ENCODE measurements at regions not wholly inside any gene's neighbourhood (a gene's known extent, or its start where the extent isn't known, plus 50 kb on each side); places are given as distances from the start of the nearest gene placed in this dataset.
"Not testable (repeated sequence)": the region's sequence is repeated elsewhere in the genome, so short reads cannot be mapped to it uniquely, and the experiment has no call there.

DNA sequence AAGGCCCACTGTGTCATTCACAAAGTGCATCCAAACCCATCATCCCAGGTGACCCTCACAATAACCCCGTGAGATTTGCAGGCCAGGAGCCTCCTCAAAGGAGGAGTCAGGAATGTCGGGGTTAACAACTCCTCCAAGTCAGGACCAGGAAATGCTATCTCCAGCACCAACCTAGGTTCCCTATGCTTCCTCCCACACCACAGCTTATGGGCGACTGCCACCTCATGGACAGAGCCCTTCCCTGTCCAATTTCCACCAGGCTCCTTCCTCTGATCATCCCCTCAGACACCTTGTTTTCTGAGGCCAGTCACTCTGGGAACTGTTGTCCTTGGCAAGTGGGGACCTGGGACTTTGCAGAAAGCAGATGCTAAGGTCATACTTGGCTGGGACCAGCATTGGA, 77.8 kb downstream of the LIMS3 start:
- DNase-seq; intact Hi-C loops (cut with DNase I): not testable (repeated sequence)
- peak; percentile 51 for ATAC-seq (ENCODE audit: poor library complexity)

DNA sequence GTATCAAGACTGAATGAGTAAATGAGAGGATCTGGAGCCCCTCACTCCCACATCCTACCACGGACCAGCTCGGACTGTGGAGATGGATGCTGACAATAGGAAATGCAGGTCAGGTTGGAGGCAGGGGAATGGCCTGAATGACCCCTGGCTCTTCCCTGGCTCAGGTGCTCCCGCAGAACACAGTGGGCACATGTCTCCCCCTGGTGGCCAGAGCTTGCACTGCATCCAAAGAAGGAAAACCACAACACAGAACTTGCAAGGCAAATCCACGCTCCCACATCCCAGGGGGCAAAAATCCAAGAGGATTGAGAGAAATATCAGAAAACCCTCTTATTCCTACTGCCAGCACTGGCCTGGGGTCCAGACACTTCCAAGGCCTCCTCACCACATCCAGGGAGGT, 82.3 kb downstream of the LIMS3 start:
- intact Hi-C loops (cut with DNase I); DNase-seq: not testable (repeated sequence)
- peak; percentile 68 for ATAC-seq (ENCODE audit: poor library complexity)

GRCh38 chr2:109986389-109987088, 88.1 kb downstream of the LIMS3 start:
- ATAC-seq (ENCODE audit: poor library complexity): peak; percentile 94
- intact Hi-C loops (cut with DNase I); DNase-seq: not testable (repeated sequence)

DNA sequence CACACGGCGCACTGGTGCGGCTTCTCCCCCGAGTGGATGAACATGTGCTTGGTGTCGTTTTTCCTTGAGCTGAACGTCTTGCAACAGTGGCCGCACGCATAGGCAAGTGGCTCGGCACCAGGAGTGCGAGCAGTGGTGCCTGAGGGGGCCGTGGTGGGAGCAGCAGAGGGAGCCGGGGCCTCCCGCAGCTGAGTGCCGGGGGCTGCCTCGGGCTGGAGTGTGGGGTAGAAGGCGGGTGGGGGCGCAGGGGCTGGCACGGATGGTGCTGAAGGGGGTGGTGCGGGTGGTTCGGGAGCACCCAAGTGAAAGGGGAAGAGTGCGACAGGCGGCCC, 88.6 kb downstream of the LIMS3 start:
- intact Hi-C loops (cut with DNase I): not testable (repeated sequence)
- ATAC-seq (ENCODE audit: poor library complexity): peak; percentile 28

DNA sequence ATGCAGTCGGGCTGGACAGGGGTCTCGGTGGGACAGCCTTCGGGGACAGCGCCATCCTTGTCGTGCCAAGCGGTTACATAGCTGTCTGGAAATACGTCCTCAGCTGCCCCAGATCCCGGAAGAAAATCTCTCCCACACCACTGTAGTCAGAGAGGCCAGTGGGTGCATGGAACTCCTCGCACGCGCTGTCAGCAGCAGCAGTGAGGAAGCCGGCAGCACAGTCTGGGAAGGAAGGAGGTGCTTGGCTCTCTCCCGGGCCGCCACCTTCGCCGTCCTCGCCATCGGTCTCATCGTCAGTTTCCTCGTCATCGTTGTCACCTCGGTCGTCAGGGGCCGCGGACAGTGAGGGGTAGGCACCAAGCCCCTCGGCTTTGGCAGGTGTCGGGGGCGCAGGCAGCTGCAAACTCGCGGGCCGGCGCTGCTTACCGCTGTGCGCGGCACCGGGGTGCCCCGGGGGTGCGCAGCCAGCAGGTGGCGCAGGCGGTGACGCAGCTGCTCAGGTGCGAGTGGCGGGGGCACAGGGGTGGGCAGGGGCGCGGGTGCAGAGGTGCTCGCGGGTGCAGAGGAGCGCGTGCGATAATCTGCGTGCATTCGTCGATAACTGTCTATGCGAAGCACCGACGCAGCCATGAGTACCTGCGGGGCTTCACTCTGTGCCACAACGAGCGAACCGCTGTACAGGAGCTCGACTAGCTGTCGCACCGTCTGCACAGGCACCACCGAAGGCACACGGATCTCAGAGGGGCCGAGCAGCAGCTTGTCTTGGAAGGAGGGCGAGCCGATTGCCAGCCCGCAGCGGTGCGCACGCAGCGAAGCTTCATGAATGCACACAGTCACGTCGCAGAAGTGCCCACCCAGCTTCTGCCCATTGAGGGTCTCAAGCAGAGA, 89.2 kb downstream of the LIMS3 start:
- DNase-seq; intact Hi-C loops (cut with DNase I): not testable (repeated sequence)
- ATAC-seq (ENCODE audit: poor library complexity): peak; percentile 90

More for the DNA sequence above, 88.6 kb downstream of the LIMS3 start:
- not testable (repeated sequence) for DNase-seq

DNA sequence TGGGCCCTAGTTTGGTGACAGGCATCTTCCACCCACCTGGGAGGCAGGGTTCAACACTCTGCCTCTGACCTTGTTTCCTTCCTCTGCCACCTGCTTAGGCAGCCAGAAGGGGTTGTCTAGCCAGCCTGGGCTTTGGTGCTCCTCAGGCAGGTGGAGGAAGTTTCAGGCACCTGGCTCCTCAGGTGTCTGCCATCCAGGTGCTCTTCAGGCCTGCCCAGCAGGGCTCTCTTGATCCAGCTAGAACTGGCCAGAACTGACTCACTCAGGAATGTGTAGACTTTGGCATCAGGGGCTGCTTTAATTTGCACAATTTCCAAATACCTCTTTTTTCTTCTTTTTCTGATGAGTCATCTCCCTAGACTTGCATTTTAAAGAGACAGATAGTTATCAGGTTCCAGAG, 100.9 kb downstream of the LIMS3 start:
- intact Hi-C loops (cut with DNase I); ATAC-seq (ENCODE audit: poor library complexity); DNase-seq: not testable (repeated sequence)

DNA sequence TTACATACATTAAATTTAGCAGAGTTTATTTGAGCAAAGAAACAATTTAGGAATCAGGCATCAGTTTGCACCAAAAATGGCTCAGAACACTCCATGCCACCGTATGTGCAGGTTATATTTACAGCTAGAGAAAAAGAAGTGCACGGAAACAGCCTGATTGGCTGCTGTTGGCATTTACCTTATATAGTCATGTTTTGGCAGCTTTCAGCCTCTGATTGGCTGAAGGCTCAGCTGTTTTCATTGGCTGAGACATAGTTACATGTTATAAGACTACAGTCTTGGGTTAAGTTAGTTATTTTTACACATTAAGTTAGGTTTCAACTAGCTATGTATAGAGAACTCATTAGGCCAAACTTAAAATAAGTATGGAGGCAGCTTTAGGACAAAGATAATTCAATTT, 104.0 kb downstream of the LIMS3 start:
- intact Hi-C loops (cut with DNase I); DNase-seq; ATAC-seq (ENCODE audit: poor library complexity): not testable (repeated sequence)

- ATAC-seq (ENCODE audit: poor library complexity); intact Hi-C loops (cut with DNase I); DNase-seq: not testable (repeated sequence)
Observed at GRCh38 chr2:110013388-110013787, 102.2 kb downstream of the MALL start.

DNA sequence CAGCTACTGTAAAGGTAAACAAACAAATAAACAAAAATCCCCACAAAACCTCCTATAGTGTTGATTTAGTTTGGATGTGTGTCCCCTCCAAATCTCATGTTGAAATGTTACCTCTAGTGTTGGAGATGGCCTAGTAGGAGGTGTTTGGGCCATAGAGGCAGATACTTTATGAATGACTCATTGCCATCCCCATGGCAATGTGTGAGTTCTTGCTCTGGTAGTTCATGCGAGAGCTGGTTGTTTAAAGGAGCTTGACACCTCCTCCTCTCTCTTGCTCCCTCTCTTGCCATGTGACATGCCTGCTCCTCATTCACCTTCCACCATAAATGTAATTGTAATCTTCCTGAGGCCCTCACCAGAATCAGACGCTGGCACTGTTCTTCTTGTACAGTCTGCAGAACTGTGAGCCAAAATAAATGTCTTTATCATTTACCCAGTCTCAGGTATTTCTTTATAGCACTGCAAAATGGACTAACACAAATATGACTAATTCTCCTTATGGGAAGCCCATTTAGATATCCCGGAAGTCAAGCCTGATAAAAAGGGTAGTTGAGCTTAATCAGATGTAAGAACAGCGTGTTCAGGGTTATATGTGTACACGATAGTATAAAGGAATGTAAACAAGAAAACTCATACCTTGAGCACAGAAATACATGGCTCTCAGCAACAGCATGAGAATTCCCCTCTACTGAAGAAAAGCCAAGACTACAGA, 99.1 kb downstream of the MALL start:
- ATAC-seq (ENCODE audit: poor library complexity); intact Hi-C loops (cut with DNase I); DNase-seq: not testable (repeated sequence)

DNA sequence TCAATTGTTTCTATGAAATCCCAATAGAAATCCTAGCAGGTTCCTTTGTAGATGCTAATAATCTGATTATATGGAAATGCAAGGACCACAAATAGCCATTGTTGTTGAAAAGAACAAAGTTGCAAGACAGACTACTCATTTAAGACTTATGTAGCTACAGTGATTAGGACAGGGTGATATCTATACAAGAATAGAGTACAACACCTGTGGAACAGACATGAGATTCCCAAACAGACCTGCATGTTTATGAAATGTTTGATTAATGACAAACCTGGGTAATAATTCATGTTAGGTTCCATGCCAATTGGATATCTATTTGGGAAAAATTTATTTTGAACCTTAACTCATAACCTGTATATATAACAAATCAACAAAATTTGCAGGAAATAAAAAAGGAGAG, 95.4 kb downstream of the MALL start:
- DNase-seq; intact Hi-C loops (cut with DNase I); ATAC-seq (ENCODE audit: poor library complexity): not testable (repeated sequence)

DNA sequence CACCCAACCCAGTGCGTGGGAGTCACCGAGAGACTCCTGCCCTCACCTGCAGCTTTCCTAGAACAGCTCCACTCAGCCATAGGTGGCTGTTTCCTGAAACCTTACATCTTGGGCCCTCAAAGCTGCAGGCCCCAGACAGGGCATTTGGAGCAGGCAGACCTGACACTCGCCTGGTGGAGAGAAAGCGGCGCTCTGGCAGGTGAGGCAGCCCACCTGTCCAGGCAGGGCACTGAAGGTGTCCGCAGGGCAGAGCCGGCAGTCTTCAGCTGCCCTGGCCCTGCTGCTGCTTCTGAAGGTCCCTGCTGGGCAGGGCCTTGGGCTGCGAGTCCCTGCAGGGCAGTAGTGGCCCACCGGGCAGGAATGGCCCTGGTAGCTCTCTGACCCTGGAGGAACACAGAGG, 93.3 kb downstream of the MALL start:
- intact Hi-C loops (cut with DNase I); DNase-seq; ATAC-seq (ENCODE audit: poor library complexity): not testable (repeated sequence)

DNA sequence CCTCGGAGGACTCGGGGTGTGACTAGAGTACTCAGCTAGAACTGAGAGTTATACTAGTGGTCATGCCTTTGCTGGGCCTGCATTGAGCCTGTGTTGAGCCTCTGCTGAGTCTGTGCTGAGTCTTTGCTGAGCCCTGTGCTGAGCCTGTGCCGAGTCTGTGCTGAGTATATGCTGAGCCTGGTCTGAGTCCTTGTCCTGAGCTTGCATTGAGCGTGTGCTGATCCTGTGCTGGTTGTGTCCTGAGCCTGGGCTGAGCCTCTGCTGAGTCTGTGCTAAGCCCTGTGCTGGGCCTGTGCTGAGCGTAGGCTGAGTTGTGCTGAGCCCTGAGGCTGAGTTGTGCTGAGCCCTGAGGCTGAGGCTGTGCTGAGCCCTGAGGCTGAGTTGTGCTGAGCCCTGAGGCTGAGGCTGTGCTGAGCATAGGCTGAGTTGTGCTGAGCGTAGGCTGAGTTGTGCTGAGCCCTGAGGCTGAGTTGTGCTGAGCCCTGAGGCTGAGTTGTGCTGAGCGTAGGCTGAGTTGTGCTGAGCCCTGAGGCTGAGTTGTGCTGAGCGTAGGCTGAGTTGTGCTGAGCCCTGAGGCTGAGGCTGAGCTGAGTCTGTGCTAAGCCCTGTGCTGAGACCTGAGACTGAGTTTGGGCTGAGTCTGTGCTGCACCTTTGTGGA, 89.4 kb downstream of the MALL start:
- intact Hi-C loops (cut with DNase I); DNase-seq; ATAC-seq (ENCODE audit: poor library complexity): not testable (repeated sequence)

DNA sequence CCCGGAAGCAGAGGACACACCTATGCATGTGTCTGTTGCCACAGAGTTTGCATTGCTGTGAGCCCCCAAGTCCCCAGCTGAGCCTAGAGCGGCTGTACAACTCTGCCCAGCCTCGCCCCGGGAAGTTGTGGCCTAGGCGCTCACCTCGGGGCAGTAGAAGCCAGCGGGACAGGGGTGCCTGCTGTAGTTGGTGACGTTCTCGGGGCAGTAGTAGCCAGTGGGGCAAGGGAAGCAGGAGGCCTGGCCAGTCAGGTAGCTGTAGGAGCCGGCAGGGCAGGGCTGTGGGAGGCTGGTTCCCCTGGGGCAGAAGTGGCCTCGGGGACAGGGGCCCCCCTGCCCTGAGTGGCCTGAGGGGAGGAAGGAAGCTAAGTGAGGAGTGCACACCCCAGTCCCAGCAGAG, 87.2 kb downstream of the MALL start:
- ATAC-seq (ENCODE audit: poor library complexity); DNase-seq; intact Hi-C loops (cut with DNase I): not testable (repeated sequence)

DNA sequence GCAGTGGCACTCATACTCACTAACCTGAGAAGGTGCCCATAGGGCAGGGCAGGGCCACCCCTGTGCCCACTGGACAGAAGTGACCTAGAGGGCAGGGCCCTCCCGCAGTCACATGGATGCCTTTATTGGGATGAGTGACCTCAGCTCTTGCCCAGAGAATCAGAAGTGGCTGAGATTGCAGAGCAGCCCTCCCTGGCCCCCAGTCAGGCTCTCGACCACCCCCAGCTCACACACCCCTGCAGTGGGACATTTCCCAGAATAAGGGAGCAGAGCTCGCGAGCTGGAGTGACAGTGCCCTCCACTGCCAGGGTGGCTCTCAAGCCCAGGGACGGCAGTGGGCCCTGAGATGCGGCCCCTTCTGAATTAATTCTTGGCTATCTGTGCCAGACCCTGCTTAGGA, 84.7 kb downstream of the MALL start:
- ATAC-seq (ENCODE audit: poor library complexity); DNase-seq: not testable (repeated sequence)

DNA sequence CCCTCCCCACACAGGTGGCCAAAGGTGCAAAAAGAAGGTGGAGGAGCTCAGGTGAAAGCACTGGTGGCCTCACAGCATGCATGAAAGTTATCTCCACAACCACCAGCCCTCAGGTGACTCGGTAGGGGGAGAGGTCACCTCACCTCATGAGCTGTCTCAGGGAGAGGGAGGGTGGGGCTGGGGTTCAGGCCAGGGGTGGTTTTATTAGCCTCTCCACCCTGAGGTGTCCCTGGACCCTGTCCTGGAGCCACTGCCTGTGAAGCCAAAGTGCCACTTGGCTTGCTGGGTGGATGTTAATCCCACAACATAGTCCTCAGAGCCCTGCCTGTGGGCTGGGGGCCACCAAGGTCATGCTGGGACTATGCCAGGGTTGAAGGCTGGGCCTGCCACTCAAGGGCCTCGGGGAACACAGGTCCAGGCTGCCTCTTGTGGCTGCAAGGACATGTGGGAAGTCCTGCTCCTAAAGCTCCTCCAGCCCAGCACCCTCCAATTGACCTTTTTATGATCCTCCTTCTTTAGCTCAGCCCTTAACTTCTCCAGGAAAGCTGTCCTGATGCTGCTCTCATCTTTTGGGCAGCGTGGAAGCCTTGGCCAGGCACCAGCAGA, 83.8 kb downstream of the MALL start:
- intact Hi-C loops (cut with DNase I); DNase-seq: not testable (repeated sequence)
- ATAC-seq (ENCODE audit: poor library complexity): peak; percentile 19

More for the DNA sequence above, 84.7 kb downstream of the MALL start:
- intact Hi-C loops (cut with DNase I): not testable (repeated sequence)

Data from Right ventricle myocardium superior (tissue), 1 donor.